GM21360 (cell line): ENCODE measurements at regions not wholly inside any gene's neighbourhood (a gene's known extent, or its start where the extent isn't known, plus 50 kb on each side); places are given as distances from the start of the nearest gene placed in this dataset.

Source experiments
- ATAC-seq: cut with Tn5 transposase; IDR thresholded peaks from one replicate; pipeline ENCODE4 v1.9.1; 2021; ENCODE audit warnings: mild to moderate bottlenecking, moderate library complexity; ENCODE audit not compliant: unreplicated experiment

- no peak for ATAC-seq
Measured at GRCh38 chr4:73001885-73002284, 67.6 kb downstream of the COX18 start.

DNA sequence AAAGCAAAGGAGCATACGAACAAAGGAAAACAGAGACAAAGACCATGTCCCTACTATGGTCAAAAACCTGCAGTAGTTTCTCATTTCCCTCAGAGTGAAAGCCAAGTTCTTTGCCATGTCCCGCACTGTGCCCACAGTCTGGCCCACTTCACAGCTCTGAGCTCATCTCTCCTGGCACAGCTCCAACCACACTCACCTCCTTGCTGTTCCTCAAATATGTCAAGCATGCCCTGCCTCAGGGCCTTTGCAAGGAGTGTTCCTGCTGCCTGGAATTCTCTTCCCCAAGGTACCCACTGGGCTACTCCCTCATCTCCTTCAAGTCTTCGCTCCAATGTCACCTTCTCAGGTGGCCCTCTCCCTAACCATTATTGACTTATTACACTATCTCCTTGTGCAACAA, 72.1 kb downstream of the COX18 start:
- ATAC-seq, result no peak

GRCh38 chr4:72994670-72995069, 74.8 kb downstream of the COX18 start:
- ATAC-seq, result no peak

DNA sequence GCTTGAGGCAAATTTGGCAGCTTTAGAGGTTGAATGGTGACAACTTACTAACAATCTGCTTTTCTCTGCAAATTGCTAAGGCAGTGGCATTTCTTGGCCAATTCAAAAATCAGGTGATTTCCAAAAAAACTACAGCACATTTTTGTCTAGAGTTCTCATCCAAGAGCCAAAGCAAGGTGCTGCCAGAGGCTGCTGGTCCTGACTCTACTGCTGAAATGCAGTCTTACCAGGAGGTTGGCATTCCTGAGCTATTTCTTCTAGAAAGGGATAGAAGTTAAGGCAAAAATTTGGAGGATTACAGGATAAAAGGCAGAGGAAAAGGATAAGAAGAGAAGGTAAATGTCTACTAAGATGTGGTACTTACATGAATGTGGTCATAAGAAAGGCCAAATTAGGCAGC, 75.6 kb downstream of the COX18 start:
- ATAC-seq, result no peak

GRCh38 chr4:72991873-72992272, 77.6 kb downstream of the COX18 start:
- no peak for ATAC-seq

DNA sequence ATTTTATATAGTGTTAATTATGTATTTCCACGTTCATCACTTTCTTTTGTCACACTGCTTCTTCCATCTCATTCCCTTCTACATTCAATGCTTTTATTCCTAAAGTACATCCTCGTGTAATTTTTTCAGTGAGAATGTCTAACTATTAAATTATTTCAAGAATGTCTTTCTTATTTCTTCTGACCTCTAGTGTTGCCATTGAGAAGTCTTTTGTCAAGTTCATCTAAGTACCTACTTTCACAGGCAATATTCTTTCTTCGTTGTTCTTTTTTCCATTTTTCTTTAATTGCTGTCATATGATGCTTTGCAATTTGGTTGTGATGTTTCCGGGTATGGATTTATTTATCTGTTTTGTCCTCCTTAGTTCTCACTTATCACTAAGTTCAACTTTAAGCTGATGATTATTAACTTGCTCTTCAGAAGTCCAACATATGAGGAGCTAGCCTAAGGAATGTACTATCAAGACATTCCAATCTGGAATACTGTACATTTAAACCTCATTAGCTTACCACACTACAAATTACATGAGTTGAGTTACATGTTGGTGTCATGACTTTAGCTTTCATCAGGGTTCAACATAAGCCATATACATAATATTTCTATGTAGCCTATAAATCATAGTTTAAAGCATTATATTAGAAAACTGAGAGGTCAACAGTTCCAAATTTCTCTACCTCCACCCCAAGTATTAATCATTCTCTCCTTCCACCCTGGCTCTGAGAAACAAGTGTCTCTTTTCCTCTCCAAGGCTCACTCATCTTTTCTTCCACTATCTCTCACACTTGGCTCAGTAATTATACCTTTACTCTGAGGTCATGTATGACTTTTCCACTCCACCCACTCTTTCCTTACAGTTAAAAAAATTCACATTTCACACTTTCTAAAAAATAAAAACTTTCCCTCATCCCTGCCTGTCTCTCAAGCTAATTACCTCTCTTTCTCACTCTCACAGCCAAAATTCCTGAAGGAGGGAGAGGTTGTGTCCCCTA, 81.5 kb downstream of the COX18 start:
- ATAC-seq, result no peak

- ATAC-seq, result no peak
Measured at GRCh38 chr4:72984351-72984750, 85.2 kb downstream of the COX18 start.

DNA sequence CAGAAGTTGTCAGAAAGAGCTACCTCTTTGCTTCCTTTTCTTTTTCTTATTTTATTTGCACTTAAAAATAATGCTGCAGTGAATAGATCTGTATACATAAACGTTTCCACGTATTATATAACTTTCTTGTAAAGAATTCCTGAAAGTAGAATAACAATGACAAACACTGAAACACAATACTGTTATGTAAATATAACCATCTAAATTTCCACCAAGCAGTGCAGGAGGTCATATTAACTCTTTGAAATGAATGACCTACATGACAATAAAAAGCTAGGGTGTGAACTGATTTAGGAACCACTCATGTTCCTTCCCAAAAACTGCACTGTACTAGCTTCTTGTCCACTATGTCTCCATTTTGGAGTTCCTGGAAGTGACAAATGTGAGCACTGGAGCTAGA, 85.8 kb downstream of the COX18 start:
- ATAC-seq, result no peak

- no peak for ATAC-seq
Measured at GRCh38 chr4:72977936-72978485, 91.5 kb downstream of the COX18 start.

GRCh38 chr4:72975488-72975784, 94.1 kb downstream of the COX18 start:
- ATAC-seq, result no peak

DNA sequence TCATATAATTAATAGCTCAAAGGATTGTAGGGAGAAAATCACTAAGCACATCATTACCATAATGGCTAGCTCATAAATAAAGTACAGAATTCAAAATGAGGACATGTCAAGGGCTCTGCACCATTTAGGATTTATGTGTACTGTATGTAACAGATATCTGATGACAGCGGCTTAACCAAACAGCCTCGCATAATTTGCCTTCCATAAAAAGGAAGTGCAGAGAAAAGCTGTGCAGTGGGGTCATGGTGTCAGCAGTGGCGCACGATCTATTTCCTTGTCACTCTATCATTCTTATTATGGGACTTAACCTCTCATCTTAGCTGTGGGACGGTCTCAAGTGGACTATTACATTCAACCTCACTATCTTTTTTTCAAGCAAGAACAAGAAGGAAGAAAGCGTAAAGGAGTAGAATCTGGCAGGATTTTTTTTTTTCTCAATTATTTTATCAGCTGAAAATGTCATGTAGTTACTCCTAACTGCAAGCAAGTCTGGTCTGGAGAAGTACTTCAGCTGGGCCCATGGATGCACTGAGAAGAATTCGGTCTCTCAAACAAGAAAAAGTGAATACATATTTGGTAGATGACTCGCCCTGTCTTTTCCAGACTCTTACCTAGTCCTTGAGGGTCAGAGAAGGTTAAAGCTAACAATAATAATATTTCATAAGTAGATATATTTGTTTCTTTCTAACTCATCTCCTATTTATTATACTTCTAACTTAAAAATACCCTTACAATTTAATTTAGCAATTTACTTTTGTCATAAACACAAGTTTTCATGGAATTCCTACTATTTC, 94.6 kb downstream of the COX18 start:
- no peak for ATAC-seq

- ATAC-seq, result no peak
Measured at GRCh38 chr4:72971572-72971971, 97.9 kb downstream of the COX18 start.

DNA sequence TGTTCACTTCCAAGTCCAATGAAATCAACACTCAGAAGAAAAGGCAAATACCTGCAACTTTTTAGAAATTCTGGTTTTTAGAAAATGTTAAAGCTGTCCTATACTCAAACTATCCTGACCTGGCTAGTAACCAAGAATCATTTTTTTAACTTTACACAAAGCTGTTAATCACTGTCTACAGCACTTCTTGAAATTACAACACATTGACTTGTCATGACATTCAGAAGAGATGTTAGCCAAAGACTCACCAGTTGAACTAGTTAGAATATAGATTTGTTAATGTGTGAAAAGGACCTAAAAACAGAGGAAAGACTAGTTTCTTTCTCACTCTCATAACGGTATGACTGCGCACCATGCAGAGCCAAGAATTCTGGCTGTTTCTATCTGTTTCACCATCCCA, 98.8 kb downstream of the COX18 start:
- ATAC-seq, result no peak

DNA sequence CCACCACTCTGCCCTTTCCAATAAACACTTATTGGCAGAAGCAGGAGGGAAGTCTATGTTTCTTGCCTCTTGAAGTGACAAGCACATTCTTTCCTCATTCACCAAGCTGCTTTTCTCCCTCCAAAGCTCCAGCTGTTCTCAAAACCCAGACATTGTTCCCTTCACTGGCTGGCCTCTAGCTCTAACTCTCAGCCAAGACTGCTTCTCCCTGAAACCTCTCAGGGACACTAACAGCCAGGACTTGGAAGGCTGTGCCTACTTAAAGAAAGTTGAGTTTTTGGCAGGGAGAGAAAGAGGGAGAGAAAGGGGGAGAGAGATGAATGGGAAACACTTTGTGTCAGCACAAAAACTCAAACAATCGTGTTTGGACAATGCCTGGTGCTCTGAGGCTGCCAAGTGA, 99.5 kb downstream of the COX18 start:
- ATAC-seq, result no peak

- peak; percentile 55 for ATAC-seq
Measured at GRCh38 chr4:72966652-72967051, 102.9 kb downstream of the COX18 start.

GRCh38 chr4:72959411-72959810, 110.1 kb downstream of the COX18 start:
- ATAC-seq, result no peak

- no peak for ATAC-seq
Measured at GRCh38 chr4:72954811-72955210, 114.7 kb downstream of the COX18 start.

DNA sequence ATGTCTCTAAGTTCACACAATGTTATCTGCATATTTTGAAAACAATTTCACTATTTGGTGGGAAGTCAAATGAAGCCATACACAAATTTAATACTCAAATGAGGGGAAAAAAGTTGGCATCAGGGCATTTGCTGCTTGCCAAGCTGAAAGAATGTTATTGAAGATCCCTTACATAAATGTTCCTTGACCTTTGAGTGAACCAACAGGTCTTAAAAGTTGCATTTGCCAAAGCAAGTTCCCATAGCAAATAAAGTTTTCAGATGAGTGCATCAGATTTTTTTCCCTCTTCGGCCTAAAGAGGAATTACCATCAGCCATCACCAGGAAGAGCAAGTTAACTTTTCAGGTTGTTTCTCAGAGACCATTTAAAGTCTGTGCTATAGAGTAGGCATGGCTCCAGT, 115.9 kb downstream of the COX18 start:
- no peak for ATAC-seq

GRCh38 chr4:72951628-72952027, 117.9 kb downstream of the COX18 start:
- no peak for ATAC-seq

DNA sequence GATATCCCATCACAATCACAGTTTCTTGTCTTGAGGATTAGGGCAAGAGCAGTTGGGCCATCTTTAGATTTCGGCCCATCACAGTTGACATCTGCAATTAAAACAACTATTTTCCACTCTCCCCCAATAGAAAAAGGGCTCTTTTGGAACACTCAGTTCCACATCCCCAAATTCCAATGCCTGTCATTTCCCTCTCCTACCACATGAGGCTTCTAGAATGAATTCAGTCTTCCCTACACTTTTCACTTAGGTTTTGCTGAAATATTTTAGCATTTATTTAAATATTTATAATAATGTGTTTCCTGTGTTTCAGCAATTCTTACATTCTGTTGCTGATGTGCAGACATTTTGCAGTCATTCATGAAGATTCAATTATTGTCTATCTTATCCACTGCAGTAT, 118.4 kb downstream of the COX18 start:
- ATAC-seq, result no peak

DNA sequence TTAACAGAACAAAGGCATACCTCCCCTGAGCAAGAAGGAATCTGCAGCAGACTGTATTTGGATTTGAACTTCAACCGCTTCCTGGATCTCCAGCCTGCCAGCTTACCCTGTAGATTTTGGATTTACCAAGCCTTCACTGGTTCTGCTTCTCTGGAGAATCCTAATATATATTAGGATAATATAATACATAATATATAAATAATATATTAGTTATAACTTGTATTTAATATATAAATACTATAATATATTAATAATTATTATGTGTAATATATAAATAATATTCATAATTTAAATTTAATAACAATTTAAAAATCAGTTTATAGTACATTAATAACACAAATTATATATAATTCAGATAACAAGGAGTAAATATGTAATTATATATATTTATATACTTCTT, 121.4 kb downstream of the COX18 start:
- no peak for ATAC-seq
